CD4-positive, alpha-beta T cell treated with Interleukin-6 at 100 ng/mL for 8 hours (primary cell): ENCODE measurements at regions not wholly inside any gene's neighbourhood (a gene's known extent, or its start where the extent isn't known, plus 50 kb on each side); places are given as distances from the start of the nearest gene placed in this dataset.
"Not testable (repeated sequence)": the region's sequence is repeated elsewhere in the genome, so short reads cannot be mapped to it uniquely, and the experiment has no call there.

Source experiments
- DNase-seq: peaks from one replicate; pipeline ENCODE4 v3.0.0-alpha.2; 2020; ENCODE audit warnings: mixed read lengths, low spot score

GRCh38 chr7:145462463-145462862 lies 626.6 kb upstream of the TPK1 start:
- no peak for DNase-seq

GRCh38 chr7:145434811-145435210 lies 599.0 kb upstream of the TPK1 start:
- no peak for DNase-seq

DNA sequence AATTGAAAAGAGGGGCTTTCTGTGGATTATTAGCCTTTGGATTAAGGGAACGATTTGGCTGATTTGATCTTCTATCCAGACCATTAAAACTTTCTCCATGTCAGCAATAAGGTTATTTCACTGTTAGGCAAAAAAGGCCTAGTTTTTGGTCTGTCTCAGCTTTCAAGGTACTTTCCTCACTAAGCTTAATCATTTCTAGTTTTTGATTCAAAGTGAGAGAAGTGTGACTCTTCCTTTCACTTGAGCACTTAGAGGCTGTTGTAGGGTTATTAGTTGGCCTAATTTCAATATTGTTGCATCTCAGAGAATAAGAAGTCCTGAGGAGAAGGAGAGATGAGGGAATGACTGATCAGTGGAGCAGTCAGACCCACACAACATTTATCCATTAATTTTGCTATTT lies 596.0 kb upstream of the TPK1 start:
- no peak for DNase-seq

DNA sequence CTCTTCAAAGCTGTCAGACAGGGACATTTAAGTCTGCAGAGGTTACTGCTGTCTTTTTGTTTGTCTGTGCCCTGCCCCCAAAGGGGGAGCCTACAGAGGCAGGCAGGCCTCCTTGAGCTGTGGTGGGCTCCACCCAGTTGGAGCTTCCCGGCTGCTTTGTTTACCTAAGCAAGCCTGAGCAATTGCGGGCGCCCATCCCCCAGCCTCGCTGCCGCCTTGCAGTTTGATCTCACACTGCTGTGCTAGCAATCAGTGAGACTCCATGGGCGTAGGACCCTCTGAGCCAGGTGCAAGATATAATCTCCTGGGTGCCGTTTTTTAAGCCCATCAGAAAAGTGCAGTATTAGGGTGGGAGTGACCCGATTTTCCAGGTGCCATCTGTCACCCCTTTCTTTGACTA lies 582.6 kb upstream of the TPK1 start:
- DNase-seq: not testable (repeated sequence)

DNA sequence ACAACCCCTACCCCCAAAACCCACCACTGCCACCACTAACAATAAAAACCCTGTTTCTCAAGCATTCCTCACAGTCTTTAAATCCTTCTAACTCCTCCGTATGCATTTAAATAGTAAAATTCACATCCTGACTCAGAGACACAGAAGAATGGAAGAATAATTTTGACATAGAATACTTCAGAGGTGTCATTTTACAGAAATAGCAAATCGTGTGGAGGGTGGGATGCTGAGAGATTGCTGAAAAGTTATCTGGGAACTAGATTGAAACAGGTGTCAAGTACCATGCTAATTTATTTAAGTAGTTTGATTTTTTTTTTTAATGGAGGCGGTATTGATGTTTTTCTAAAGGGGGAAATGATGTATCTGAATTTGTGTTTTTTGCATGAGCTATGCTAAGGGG lies 575.2 kb upstream of the TPK1 start:
- no peak for DNase-seq

- no peak for DNase-seq
Measured at GRCh38 chr7:145398758-145399157, 562.9 kb upstream of the TPK1 start.

- no peak for DNase-seq
Measured at GRCh38 chr7:145394126-145394525, 558.3 kb upstream of the TPK1 start.

DNA sequence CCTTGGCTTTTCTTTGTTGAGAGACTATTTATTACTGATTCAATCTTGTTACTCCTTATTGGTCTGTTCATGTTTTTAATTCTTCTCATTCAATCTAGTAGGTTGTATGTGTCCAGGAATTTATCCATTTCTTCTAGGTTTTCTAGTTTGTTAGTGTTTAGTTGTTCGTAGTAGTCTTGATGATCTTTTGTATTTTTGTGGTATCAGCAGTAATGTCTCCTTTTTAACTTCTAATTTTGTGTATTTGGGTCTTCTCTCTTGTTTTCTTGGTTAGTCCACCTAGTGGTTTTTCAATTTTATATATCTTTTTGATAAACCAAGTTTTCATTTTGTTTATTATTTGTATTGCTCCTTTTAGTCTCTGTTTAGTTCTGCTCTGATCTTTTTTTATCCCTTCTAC lies 546.9 kb upstream of the TPK1 start:
- no peak for DNase-seq

DNA sequence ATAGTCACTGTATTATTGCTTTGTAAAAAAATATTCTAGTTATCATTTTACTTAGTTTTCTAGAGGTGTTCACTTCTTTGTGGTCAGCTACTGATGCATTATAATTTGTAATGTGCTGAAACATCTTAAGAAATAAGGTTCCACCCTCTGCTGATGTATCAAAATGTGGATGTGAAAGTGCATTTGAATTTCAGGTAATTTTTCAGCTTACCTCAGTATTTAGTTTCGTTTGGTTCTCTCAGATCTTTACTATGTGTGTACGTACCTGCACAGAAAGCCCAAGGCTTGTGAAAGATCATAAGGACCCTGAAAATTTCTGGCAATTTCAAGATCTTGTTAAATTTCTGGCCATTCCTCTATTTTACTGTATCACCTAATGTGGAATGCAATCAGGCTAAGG lies 542.3 kb upstream of the TPK1 start:
- DNase-seq: no peak

DNA sequence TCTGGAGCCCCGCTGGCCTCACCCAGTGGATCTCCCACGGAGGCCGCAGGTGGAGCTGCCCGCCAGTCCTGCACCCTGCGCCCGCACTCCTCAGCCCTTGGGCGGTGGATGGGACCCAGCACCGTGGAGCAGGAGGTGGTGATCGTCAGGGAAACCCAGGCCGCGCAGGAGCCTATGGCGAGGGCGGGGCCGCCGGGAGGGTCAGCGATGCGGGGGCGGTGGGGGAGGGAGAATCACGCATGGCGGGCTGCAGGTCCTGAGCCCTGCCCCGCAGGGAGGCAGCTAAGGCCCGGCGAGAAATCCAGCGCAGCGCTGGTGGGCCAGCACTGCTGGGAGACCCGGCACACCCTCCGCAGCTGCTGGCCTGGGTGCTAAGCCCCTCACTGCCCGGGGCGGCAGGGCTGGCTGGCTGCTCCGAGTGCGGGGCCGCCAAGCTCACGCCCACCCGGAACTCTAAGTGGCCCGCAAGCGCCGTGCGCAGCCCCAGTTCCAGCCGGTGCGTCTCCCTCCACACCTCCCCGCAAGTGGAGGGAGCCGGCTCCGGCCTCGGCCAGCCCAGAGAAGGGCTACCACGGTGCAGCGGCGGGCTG lies 524.8 kb upstream of the TPK1 start:
- DNase-seq: no peak

DNA sequence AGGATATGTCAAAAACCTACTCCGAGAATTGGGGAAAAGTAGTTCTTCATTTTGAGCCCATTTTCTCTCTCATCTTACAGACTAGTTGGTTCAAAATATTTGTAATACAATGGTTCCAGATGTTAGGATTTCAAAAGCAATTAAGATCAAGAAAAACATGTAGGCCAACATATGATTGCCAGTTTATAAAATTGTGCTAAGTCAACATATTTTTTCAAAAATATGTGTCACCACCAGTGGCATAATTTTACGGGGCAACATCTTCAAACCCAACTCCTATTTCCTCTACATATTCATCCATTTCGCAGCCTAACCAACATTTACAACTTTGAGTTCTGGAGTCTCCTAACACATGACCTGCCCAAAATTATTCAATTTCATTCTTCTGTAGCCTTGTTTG lies 514.5 kb upstream of the TPK1 start:
- no peak for DNase-seq

DNA sequence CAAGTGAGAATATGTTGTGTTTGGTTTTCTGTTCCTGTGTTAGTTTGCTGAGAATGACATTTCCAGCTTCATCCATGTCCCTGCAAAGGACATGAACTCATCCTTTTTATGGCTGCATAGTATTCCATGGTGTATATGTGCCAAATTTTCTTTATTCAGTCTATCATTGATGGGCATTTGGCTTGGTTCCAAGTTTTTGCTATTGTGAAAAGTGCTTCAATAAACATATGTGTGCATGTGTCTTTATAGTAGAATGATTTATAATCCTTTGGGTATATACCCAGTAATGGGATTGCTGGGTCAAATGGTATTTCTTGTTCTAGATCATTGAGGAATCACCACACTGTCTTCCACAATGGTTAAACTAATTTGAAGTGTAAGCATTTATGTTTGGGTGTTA lies 513.6 kb upstream of the TPK1 start:
- DNase-seq: not testable (repeated sequence)

GRCh38 chr7:145347271-145347670 lies 511.4 kb upstream of the TPK1 start:
- DNase-seq: no peak

DNA sequence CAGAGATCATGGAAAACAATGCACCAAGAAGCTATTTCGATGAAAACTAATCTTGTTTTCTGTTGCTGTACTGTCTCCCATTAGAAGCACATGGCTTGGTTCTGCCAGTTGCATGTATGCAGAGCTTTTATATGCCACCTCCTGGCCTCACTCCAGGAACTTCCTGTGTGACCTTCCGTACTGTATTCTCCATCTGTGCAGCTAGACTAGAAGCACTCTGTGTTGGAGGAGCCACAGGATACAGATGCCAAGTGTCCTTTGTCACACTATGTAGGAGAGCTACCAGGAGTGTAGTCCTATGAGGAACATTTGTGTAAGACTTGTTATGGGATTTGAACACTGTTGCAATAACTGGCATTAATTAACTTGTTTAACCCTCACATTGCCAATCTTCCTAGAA lies 503.5 kb upstream of the TPK1 start:
- DNase-seq: no peak

GRCh38 chr7:145331522-145331921 lies 495.7 kb upstream of the TPK1 start:
- no peak for DNase-seq

DNA sequence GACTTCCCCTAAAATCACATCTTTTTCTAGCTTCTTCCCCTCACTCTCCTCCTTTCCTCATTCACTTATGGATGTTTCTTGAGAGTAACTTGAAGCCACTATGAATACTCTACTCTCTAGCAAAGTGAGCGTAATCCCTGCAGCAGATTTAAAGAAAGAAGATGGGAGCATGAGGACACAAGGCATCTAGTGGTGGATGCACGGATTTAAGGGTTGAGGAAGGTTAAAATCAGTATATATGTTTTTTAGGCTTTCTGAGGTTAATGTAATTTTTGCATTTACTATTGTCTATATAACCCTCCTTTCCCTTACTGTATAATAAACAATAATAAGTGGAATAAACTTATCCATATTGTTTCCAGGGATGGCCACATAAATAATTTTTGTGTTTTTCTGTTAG lies 495.2 kb upstream of the TPK1 start:
- no peak for DNase-seq

- no peak for DNase-seq
Measured at GRCh38 chr7:145327646-145328045, 491.8 kb upstream of the TPK1 start.

DNA sequence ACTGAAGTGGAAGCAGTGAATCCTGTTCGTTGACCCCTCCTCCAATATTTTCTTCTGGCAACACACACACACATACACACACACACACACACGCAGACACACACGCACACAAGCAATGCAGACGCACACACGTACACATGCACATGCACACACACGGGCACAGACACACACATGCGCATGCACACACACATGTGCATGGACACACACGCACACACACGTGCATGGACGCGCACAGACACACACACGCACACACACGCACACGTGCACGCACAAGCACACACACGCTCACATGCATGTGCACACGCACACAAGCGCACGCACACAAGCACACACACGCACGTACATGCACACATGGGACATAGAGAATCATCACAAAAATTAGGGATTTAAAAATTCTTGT lies 488.2 kb upstream of the TPK1 start:
- no peak for DNase-seq

- no peak for DNase-seq
Measured at GRCh38 chr7:145313551-145313950, 477.7 kb upstream of the TPK1 start.

DNA sequence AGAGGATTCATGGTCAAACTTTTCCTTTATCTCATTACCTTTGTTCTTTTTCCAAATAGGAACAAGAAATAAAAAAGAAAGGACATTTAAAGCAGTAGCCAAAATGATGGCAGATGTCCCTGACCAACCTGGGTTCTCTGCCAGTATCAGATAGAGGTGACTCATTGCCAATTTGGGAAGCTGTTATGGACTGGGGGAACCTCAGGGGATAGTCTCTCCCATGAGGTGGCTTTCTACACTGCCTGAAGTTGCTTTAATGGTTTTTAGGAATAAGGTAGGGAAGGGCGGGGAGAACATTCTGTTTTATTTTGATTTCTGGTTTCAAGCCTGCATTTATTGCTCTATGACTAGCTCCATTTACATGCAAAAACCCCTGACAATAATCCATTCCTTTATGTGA lies 457.9 kb upstream of the TPK1 start:
- no peak for DNase-seq

DNA sequence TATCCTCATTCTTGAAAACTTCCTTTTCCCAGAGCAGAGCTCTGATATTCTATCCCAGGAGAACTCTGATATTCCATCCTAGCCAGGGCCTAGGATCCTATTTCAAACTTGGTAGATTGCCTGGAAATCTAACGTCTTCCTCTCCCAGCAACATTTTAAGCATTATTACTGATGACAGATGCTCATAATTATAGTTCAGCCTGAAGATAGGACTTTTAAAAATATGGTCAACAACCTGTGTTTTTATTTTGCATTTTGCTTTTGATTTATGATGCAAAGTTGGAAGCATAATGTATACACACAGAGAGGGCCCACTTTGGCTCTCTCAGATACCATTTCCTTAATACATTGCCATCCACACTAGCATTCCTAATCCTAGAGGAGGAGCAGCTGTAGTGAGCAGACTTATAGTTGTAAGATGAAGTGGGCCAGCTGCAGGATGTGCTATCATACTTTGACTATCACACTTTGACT lies 457.4 kb upstream of the TPK1 start:
- no peak for DNase-seq

DNA sequence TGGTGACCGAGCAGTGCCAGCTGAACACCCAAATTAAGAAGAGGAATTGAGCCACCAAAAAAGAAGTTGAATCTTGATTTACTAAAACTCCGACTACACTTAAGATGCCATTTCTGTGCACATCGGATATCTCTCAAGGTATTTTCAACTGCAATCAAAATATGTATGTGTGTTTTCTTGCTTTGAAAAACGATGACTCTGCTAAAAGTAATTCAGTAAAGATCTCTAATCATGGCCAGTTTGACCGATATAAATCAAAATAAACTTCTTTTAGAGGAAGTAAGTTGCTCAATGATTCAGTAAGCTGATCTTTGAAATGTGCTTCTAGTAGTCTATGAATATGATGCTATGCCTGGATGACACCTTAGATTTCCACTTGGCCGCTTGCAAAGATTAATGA lies 453.5 kb upstream of the TPK1 start:
- no peak for DNase-seq

GRCh38 chr7:145276118-145276517 lies 440.3 kb upstream of the TPK1 start:
- no peak for DNase-seq

GRCh38 chr7:145269418-145270161 lies 433.7 kb upstream of the TPK1 start:
- DNase-seq: no peak
